ENCODE measurements at regions not wholly inside any gene's neighbourhood (a gene's known extent, or its start where the extent isn't known, plus 50 kb on each side); places are given as distances from the start of the nearest gene placed in this dataset.
A peak's percentile ranks its signal among the peaks of the same experiment; 100 is the strongest.

DNA sequence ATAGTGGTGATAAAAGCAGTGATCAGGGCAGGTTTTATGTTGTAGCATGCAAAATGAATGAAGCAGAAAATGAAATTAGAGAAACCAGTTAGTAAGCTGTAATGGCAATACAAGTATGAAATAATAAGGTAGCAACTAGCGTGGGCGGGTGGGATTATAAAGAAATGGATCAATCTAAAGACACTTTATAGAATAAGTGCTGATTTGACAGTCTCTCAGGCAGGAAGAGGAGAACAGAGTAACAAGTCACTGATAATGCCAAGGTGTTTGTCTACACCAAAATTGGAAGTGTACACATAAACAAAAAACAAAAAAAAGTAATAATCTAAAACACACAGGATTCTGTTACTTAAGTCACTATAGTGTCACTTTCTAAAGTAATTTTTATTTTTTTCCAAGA lies 51.0 kb upstream of the PCBP1 start:
- DNase-seq (ENCODE audit: low spot score) = no peak

DNA sequence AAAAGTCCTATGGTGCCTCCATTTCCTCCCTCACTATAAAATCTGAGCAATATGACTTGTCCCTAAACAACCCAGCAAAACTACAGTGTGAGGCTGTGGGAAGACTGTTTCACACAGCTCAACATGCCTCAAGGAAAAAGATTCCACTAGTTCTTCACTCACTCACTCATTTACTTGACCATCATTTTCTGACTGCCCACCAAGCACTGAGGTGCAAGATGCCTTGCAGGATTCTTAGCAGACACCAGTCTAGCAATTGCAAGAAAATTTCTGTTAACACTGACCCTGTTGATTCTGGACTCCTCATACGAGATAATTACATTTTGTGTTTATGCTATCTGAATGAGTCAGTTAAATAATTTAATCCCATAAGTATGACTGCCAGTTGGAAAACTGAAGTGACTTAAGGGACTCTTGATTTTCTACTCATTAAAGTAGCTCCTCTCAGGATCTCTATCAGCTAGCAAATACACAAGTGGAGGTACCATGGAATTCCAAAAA lies 51.9 kb upstream of the PCBP1 start:
- DNase-seq (ENCODE audit: low spot score) = no peak

DNA sequence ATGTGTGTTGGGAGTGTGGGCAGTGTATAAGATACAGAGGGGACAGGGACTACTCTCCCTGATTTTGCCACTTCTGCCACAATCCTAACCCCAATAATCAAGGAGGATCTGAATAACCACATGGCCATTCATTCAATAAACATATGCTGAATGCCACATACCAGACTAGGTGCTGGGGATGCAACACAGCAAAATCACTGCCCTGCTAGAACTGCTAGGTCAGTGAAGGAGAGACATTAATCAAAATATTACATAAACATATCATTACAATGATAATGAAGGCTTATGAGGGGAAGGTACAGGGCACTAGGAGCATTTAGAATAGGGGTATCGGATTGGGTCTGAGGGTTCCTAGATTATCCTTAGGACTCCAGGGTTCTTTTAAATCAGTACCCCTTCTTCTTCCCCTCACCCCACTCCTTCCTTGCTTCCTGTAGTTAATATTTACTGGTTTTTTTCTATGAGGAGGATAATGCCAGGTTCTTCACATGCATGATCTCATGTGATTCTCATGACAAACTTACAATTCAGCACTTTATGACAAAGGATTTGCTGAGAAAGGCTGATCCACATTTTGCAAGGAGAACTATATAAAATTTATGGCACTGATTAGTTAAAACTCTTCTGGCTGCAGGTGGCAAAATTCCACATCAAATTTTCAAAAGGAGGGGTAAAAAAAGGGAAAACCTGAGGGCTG lies 56.4 kb upstream of the PCBP1 start:
- no peak for DNase-seq (ENCODE audit: low spot score)

DNA sequence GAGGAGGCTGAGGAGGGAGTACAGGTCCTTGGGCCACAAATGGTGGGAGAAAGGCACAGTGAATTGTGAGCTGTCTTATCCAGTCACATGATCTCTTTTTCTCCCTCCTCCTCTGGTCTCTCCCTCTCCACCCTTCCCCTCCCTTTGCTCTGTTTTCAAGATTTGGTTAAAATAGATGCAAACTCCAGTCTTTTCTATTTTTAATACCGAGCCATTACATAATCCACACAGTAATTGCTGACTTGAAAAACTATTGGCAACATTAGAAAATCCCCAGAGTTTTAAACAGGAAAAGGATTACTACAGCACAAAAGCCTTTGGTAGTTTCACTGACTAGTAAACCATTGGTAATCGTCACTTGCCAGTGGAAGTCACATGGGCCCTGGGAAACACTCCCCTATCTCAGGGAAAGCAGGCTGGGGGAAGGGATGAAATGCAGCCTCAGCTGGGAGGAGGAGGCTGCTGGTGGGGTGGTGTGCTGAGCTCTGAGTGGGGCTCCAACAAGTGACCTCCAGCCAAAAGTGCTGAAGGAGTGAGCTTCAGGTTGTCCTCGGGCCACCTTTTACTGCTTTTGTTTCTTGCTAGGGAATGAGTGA lies 57.4 kb upstream of the PCBP1 start:
- peak; percentile 72 for DNase-seq (ENCODE audit: low spot score)

DNA sequence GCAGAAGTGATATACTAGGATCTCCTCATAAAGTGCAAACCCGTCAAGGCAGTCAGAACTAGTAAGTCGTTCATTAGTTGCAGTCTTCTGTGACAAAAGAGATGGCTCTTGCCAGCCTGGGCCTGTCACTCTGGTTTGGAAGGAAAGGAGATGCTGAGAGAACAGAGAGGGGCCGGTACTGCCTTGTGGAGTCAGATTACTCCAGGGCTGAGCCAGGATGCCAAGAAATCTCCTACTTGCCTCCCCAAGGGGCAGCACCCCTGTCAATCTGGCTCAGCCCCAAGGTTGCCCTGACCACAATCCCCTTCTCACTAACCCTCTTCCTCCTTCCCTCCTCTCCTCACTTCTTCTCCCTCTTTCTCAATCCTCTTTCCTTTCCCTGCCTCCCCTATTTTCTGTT lies 62.9 kb upstream of the ASPRV1 start:
- DNase-seq (ENCODE audit: low spot score) = no peak

DNA sequence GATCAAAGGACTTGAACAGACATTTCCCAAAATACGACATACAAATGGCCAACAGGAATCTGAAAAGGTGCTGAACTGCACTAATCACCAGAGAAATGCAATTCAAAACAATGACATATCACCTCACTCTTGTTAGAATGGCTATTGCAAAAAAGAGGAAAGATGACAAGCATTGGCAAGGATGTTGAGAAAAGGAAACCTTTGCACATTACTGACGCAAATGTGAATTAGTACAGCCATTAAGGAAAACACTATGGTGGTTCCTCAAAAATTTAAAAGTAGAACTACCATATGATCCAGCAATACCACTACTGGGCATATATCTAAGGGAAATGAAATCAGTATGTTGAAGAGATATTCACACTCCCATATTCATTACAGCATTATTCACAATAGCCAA lies 57.7 kb upstream of the ASPRV1 start:
- no peak for DNase-seq (ENCODE audit: low spot score)

DNA sequence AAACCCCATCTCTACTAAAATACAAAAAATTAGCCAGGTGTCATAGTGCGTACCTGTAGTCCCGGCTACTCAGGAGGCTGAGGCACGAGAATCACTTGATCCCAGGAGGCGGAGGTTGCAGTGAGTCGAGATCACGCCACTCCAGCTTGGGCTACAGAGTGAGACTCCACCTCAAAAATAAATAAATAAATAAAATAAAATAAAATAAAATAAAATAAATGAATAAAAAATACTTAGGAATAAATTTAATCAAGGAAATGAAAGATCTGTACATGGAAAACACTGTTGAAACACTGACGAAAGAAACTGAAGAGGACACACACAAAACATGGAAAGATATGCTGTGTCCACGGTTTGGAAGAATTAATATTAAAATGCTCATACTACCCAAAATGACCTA lies 56.5 kb upstream of the ASPRV1 start:
- DNase-seq (ENCODE audit: low spot score) = no peak

DNA sequence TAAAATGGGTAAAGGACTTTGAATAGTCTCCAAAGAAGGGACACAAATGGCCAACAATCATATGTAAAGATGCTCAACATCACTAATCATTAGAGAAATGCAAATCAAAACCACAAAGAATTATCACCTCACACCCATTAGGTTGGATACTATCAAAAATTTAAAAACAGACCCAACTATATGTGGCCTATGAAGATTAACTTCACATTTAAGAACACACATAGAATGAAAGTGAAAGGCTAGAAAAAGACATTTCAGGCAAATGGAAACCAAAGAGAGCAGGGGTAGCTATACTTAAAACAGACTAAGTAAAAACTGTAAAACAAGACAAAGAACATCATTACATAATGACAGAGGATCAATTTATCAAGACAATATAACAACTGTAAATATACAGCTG lies 53.5 kb upstream of the ASPRV1 start:
- no peak for DNase-seq (ENCODE audit: low spot score)

DNA sequence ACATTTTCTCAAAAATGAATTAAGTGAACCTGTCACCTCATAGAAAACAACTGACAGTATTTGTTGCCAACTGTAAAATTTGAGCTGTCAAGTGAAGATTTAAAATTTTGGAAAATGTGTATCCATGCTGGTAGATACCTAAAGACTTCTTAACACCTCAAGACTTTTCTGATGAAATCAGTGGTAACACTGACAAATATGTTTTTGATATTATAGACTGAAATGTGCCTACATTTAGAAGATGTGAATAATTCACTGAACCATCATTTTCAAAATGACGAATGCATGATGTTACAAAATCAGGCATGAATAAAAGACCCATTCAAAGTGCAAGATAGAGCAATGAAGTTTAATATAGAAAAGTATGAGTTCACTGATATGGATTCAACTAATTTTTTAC lies 51.5 kb upstream of the ASPRV1 start:
- no peak for DNase-seq (ENCODE audit: low spot score)

DNA sequence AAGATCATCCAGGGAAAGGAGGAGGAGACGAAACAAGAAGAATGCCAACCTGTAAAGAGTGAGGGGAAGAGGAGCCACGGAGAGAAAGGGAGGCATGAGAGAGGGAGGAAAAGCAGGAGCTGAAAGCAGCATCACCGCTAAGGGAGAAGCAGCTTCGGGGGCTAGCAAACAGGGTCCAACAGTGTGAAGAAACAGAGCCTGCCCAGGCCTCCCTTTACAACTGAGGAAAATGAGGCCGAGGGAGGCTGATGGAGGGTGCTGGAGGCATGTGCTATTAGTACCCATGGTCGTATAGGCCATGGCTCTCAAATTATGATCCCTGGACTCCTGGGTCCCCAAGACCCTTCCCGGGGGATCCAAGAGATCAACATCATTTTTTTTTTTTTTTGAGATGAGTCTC lies 50.4 kb upstream of the ASPRV1 start:
- DNase-seq (ENCODE audit: low spot score) = no peak

DNA sequence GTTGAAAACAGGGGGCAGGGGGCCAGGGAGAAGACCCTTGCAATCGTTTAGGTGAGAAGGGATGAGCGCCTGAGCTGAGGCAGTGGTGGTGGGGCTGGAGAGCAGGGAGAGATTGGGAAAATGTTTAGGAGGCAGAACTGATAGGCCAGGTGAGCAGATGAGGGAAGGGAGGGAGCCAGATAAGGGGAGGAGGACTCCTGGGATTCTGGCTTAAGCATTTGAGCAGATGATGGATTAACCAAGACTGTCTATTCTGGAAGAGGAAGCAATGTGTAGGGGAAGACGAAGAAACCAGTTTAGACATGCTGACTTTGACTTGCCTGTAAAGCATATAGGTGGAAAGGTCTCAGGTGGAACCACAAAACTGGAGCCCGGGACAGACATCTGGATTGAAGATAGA lies 49.9 kb upstream of the ASPRV1 start:
- no peak for DNase-seq (ENCODE audit: low spot score)

Measured in pons (tissue), 1 donor.